ENCODE measurements at regions not wholly inside any gene's neighbourhood (a gene's known extent, or its start where the extent isn't known, plus 50 kb on each side); places are given as distances from the start of the nearest gene placed in this dataset.

GRCh38 chr5:67293226-67293625, 96.6 kb upstream of the CD180 start:
- H4K20me1 ChIP-seq (ENCODE audit: insufficient read depth) = no peaks in the 10 kb centered on the region
- ATAC-seq (no peak), DNase-seq (ENCODE audit: low read depth, low spot score) (no peak)
- no peaks in the 10 kb centered on the region for H3K9me2 ChIP-seq (ENCODE audit: insufficient read depth)
- H3K79me2 ChIP-seq (ENCODE audit: insufficient read depth, low read length) = no peaks in the 10 kb centered on the region
- intact Hi-C loops (cut with micrococcal nuclease) = no loop called here
- H3K27ac ChIP-seq (ENCODE audit: low read depth, low read length) = no peak overlapping the region
- TF ChIP-seq EZH2phosphoT487 (IDR thresholded peaks at IDR 0.05; ENCODE audit: borderline replicate concordance) (no peak), EGR1 (IDR thresholded peaks at IDR 0.05; ENCODE audit: low read depth) (no peak), REST (IDR thresholded peaks at IDR 0.05; ENCODE audit: low read depth) (no peak), ZNF274 (IDR thresholded peaks at IDR 0.05; ENCODE audit: low read depth, low read length) (no peak), SRF (IDR thresholded peaks at IDR 0.05; ENCODE audit: low read depth) (no peak), JUND (IDR thresholded peaks at IDR 0.05) (no peak), SP1 (IDR thresholded peaks at IDR 0.05; ENCODE audit: low read depth) (no peak), SIN3A (IDR thresholded peaks at IDR 0.05; ENCODE audit: low read depth) (no peak)
- TF ChIP-seq, protein P1, sequence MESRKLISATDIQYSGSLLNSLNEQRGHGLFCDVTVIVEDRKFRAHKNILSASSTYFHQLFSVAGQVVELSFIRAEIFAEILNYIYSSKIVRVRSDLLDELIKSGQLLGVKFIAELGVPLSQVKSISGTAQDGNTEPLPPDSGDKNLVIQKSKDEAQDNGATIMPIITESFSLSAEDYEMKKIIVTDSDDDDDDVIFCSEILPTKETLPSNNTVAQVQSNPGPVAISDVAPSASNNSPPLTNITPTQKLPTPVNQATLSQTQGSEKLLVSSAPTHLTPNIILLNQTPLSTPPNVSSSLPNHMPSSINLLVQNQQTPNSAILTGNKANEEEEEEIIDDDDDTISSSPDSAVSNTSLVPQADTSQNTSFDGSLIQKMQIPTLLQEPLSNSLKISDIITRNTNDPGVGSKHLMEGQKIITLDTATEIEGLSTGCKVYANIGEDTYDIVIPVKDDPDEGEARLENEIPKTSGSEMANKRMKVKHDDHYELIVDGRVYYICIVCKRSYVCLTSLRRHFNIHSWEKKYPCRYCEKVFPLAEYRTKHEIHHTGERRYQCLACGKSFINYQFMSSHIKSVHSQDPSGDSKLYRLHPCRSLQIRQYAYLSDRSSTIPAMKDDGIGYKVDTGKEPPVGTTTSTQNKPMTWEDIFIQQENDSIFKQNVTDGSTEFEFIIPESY (IDR thresholded peaks at IDR 0.05; ENCODE audit: extremely low read depth, insufficient replicate concordance, low read length) = no peak
- H3K36me3 ChIP-seq (ENCODE audit: control insufficient read depth in 1 of 2, insufficient read depth in 2 of 2, low read length in 2 of 2) = no peaks in the 10 kb centered on the region
- no peak overlapping the region for H3K4me3 ChIP-seq (replicated peaks in 1 of 2; ENCODE audit: low read depth in 1 of 2, low read length in 2 of 2)
- ChIA-PET POLR2A (no interaction called here), RAD21 (ENCODE audit: low non-redundant PET in 1 of 2, low total read pairs in 2 of 2, uncharacterized antibody in 2 of 2, unreplicated experiment in 2 of 2) (no interaction called here), CTCF (no interaction called here)
- no TSS peak for BruUV-seq (replicated peaks)
- H3K4me1 ChIP-seq (ENCODE audit: control insufficient read depth in 1 of 2, insufficient read depth in 2 of 2, low read length in 2 of 2) = no peaks in the 10 kb centered on the region
- H3K9me3 ChIP-seq (ENCODE audit: control insufficient read depth in 1 of 2, insufficient read depth in 1 of 2, low read depth in 1 of 2, low read length in 2 of 2) = no peaks in the 10 kb centered on the region
- peaks cover 12% of the 10 kb centered on the region for H3K27me3 ChIP-seq (ENCODE audit: insufficient read depth, low read length)
- H3K9ac ChIP-seq (ENCODE audit: low read length) = no peak overlapping the region
- H2AFZ ChIP-seq (ENCODE audit: low read depth, low read length, poor library complexity, severe bottlenecking) = no peak overlapping the region
- H3K4me2 ChIP-seq (ENCODE audit: low read length) = no peak overlapping the region
